ENCODE measurements at regions not wholly inside any gene's neighbourhood (a gene's known extent, or its start where the extent isn't known, plus 50 kb on each side); places are given as distances from the start of the nearest gene placed in this dataset.

DNA sequence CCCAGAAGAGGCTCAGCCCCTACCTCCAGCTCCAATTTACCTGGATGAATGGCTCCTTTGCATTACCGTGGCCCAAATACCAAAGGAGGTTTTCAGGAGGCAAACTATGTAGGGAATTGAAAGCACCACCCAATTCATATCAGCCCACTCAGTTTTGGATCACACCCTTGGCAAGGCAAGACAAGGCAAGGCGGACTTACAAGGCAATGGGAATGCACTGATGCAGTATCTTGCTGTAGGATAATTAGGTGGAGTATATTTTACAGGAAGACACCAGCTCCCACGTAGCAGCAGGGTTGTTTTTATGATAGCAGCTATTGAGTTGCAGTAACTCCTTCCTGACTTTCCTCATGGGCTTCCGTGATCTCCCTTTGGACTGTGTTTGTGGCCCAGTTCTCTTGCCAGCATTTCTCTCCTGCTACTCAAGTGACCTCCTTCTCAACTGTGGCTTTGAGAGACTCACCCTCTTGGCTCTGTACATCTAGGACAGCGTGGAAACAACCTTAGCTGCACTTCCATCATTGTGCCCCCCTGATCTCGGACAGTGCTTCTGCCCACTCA, 935.9 kb downstream of the EFNB2 start:
- H3K36me3 ChIP-seq (ENCODE audit: insufficient read depth, low read length): no peaks in the 10 kb centered on the region
- peak overlapping the region; percentile 23 for H3K4me2 ChIP-seq (ENCODE audit: insufficient read depth, low read length)
- peaks cover 9% of the 10 kb centered on the region for H3K4me1 ChIP-seq (ENCODE audit: insufficient read depth, low read length)
- H3K27ac ChIP-seq (ENCODE audit: low read depth, low read length): no peak overlapping the region
- DNase-seq (ENCODE audit: insufficient read length, low spot score, missing footprints): no peak
- no peaks in the 10 kb centered on the region for H3K79me2 ChIP-seq (ENCODE audit: insufficient read depth, low read length)
- no peak overlapping the region for H3K4me3 ChIP-seq (ENCODE audit: insufficient read depth, low read length)
- H2AFZ ChIP-seq (ENCODE audit: low read length): peak overlapping the region; percentile 59
- TF ChIP-seq, protein P1, sequence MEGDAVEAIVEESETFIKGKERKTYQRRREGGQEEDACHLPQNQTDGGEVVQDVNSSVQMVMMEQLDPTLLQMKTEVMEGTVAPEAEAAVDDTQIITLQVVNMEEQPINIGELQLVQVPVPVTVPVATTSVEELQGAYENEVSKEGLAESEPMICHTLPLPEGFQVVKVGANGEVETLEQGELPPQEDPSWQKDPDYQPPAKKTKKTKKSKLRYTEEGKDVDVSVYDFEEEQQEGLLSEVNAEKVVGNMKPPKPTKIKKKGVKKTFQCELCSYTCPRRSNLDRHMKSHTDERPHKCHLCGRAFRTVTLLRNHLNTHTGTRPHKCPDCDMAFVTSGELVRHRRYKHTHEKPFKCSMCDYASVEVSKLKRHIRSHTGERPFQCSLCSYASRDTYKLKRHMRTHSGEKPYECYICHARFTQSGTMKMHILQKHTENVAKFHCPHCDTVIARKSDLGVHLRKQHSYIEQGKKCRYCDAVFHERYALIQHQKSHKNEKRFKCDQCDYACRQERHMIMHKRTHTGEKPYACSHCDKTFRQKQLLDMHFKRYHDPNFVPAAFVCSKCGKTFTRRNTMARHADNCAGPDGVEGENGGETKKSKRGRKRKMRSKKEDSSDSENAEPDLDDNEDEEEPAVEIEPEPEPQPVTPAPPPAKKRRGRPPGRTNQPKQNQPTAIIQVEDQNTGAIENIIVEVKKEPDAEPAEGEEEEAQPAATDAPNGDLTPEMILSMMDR (IDR thresholded peaks at IDR 0.05; ENCODE audit: extremely low read depth, low read depth, low read length): no peak
- no peaks in the 10 kb centered on the region for H3K27me3 ChIP-seq (ENCODE audit: insufficient read depth, low read length)
- no peaks in the 10 kb centered on the region for H3K9me3 ChIP-seq (ENCODE audit: low read depth, low read length)
- no peaks in the 10 kb centered on the region for H4K20me1 ChIP-seq (ENCODE audit: insufficient read depth, low read length)

DNA sequence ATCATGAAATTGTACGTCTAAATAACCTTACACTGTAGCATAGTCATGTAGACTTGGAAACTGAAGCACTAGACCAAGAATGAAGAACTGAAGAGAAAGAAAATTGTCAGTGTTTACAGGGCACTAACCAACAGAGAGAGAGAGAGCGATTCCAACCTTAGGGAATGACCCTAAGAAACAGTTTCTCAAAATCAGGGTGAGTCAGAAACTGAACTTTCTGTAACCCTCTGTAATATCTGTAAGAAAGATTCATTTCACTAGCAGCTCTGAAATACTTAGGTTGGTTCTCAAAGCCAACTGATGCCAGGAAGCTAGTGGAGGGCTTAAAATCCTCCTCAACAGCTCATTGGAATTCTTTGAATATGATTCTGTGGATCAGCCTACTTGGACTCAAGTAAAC, 936.9 kb downstream of the EFNB2 start:
- DNase-seq (ENCODE audit: insufficient read length, low spot score, missing footprints): no peak
- Histone ChIP-seq H2AFZ (ENCODE audit: low read length) (no peak overlapping the region), H3K27ac (ENCODE audit: low read depth, low read length) (peak overlapping the region; percentile 30), H3K4me3 (ENCODE audit: insufficient read depth, low read length) (no peak overlapping the region), H3K27me3 (ENCODE audit: insufficient read depth, low read length) (no peaks in the 10 kb centered on the region), H3K4me2 (ENCODE audit: insufficient read depth, low read length) (no peak overlapping the region), H3K4me1 (ENCODE audit: insufficient read depth, low read length) (peaks cover 9% of the 10 kb centered on the region), H4K20me1 (ENCODE audit: insufficient read depth, low read length) (no peaks in the 10 kb centered on the region), H3K9me3 (ENCODE audit: low read depth, low read length) (no peaks in the 10 kb centered on the region), H3K79me2 (ENCODE audit: insufficient read depth, low read length) (no peaks in the 10 kb centered on the region), H3K36me3 (ENCODE audit: insufficient read depth, low read length) (no peaks in the 10 kb centered on the region)
- TF ChIP-seq, protein P1 (IDR thresholded peaks at IDR 0.05; ENCODE audit: extremely low read depth, low read depth, low read length): no peak

DNA sequence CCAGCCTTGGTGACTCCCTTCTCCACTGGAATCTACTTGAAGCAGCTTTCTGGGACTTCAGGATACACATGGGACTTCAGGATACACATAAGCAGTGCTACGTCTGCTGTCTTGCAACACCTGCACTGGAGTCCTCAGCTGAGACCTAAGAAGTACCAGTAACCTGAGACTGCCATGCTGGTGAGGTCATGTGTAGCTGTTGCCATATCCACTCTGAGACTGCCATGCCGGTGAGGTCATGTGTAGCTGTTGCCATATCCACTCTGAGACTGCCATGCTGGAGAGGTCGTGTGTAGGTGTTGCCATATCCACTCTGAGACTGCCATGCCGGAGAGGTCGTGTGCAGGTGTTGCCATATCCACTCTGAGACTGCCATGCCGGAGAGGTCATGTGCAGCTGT, 937.9 kb downstream of the EFNB2 start:
- no peak overlapping the region for H3K4me2 ChIP-seq (ENCODE audit: insufficient read depth, low read length)
- H3K79me2 ChIP-seq (ENCODE audit: insufficient read depth, low read length): no peaks in the 10 kb centered on the region
- no peaks in the 10 kb centered on the region for H3K36me3 ChIP-seq (ENCODE audit: insufficient read depth, low read length)
- H4K20me1 ChIP-seq (ENCODE audit: insufficient read depth, low read length): no peaks in the 10 kb centered on the region
- TF ChIP-seq, protein P1 (IDR thresholded peaks at IDR 0.05; ENCODE audit: extremely low read depth, low read depth, low read length): no peak
- H3K9me3 ChIP-seq (ENCODE audit: low read depth, low read length): no peaks in the 10 kb centered on the region
- no peak overlapping the region for H2AFZ ChIP-seq (ENCODE audit: low read length)
- no peak overlapping the region for H3K27ac ChIP-seq (ENCODE audit: low read depth, low read length)
- H3K27me3 ChIP-seq (ENCODE audit: insufficient read depth, low read length): no peaks in the 10 kb centered on the region
- no peak for DNase-seq (ENCODE audit: insufficient read length, low spot score, missing footprints)
- peaks cover 9% of the 10 kb centered on the region for H3K4me1 ChIP-seq (ENCODE audit: insufficient read depth, low read length)
- no peak overlapping the region for H3K4me3 ChIP-seq (ENCODE audit: insufficient read depth, low read length)

DNA sequence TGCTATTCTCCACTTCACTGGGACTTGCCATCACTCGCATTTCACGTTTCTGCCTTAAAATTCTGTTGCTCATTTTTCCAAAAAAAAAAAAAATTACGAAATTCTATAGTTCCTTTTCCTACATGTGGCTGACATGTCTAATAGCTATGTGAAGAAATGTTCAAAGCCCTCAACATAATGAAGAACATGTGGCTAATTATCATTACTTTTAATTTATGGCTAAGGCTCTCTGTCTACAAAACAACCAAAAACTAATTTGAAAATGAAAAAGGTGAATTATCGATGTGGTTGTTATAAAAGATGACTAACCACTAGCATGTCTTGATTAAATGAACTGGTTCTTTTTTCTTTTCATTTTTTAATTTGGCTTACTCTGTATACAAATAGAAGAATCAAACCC, 940.0 kb downstream of the EFNB2 start:
- Histone ChIP-seq H3K4me2 (ENCODE audit: insufficient read depth, low read length) (no peak overlapping the region), H3K4me3 (ENCODE audit: insufficient read depth, low read length) (no peak overlapping the region)

More for the DNA sequence above, 940.0 kb downstream of the EFNB2 start:
- H3K79me2 ChIP-seq (ENCODE audit: insufficient read depth, low read length): no peaks in the 10 kb centered on the region
- no peak overlapping the region for H2AFZ ChIP-seq (ENCODE audit: low read length)
- no peak for DNase-seq (ENCODE audit: insufficient read length, low spot score, missing footprints)
- TF ChIP-seq, protein P1 (IDR thresholded peaks at IDR 0.05; ENCODE audit: extremely low read depth, low read depth, low read length): no peak
- peaks cover 9% of the 10 kb centered on the region for H3K4me1 ChIP-seq (ENCODE audit: insufficient read depth, low read length)
- H3K9me3 ChIP-seq (ENCODE audit: low read depth, low read length): no peaks in the 10 kb centered on the region
- no peak overlapping the region for H3K27ac ChIP-seq (ENCODE audit: low read depth, low read length)
- H3K27me3 ChIP-seq (ENCODE audit: insufficient read depth, low read length): no peaks in the 10 kb centered on the region
- H4K20me1 ChIP-seq (ENCODE audit: insufficient read depth, low read length): no peaks in the 10 kb centered on the region
- H3K36me3 ChIP-seq (ENCODE audit: insufficient read depth, low read length): no peaks in the 10 kb centered on the region

All from osteoblast (primary cell).